CD4-positive, CD25-positive, alpha-beta regulatory T cell (primary cell): ENCODE measurements at regions not wholly inside any gene's neighbourhood (a gene's known extent, or its start where the extent isn't known, plus 50 kb on each side); places are given as distances from the start of the nearest gene placed in this dataset.

Source experiments
- ATAC-seq, 2 donors: fragments of 150-1000 bp; cut with Tn5 transposase; one replicate each; pipeline ENCODE4 v1.10.0; 2021; ENCODE audit warnings: low read depth in 2 of 2, moderate number of reproducible peaks in 2 of 2, moderate library complexity in 1 of 2
- DNase-seq, 3 donors: peaks; one replicate each; pipeline versions ENCODE4 v3.0.0 to v3.0.0-alpha.2; 2012 to 2022; ENCODE audit warnings: mixed read lengths in 1 of 3
- H3K27ac ChIP-seq: one replicate; pipeline ENCODE4 v1.7.0; 2013; ENCODE audit warnings: mild to moderate bottlenecking, low read length; ENCODE audit not compliant: insufficient read depth, poor library complexity, severe bottlenecking
- H3K27me3 ChIP-seq: one replicate; pipeline ENCODE4 v1.7.0; 2013; ENCODE audit warnings: low read length; ENCODE audit not compliant: control insufficient read depth, insufficient read depth
- H3K36me3 ChIP-seq: one replicate; pipeline ENCODE4 v1.7.0; 2013; ENCODE audit warnings: mild to moderate bottlenecking, low read length, moderate library complexity; ENCODE audit not compliant: control insufficient read depth, insufficient read depth
- H3K4me1 ChIP-seq: 2 replicates; pipeline ENCODE4 v1.7.0; 2013; ENCODE audit warnings: mild to moderate bottlenecking, low read length; ENCODE audit not compliant: insufficient read depth, control insufficient read depth, poor library complexity, severe bottlenecking
- H3K4me3 ChIP-seq: one replicate; pipeline ENCODE4 v1.7.0; 2013; ENCODE audit warnings: low read depth, mild to moderate bottlenecking, low read length, moderate library complexity
- H3K9me3 ChIP-seq, 2 experiments: 1 replicate in 1 of 2; 2 replicates in 1 of 2; pipeline ENCODE4 v1.7.0; 2013; ENCODE audit warnings: low read length in 2 of 2, mild to moderate bottlenecking in 1 of 2, moderate library complexity in 1 of 2; ENCODE audit not compliant: control insufficient read depth in 2 of 2
- H3K27ac Mint-ChIP-seq, 3 donors: one replicate each; pipeline ENCODE4 v1.8.0; 2020 to 2022; ENCODE audit warnings: mild to moderate bottlenecking in 3 of 3, mixed read lengths in 3 of 3, moderate library complexity in 2 of 3
- H3K27me3 Mint-ChIP-seq: one replicate; pipeline ENCODE4 v1.8.0; 2022; ENCODE audit warnings: mild to moderate bottlenecking, mixed read lengths
- H3K36me3 Mint-ChIP-seq: one replicate; pipeline ENCODE4 v1.8.0; 2020; ENCODE audit warnings: mixed read lengths
- H3K4me1 Mint-ChIP-seq, 4 donors: one replicate each; pipeline ENCODE4 v1.8.0; 2020 to 2022; ENCODE audit warnings: mixed read lengths in 4 of 4, mild to moderate bottlenecking in 1 of 4
- H3K4me3 Mint-ChIP-seq, 4 donors: one replicate each; pipeline ENCODE4 v1.8.0; 2020 to 2022; ENCODE audit warnings: mild to moderate bottlenecking in 4 of 4, mixed read lengths in 4 of 4, moderate library complexity in 3 of 4
- H3K9me3 Mint-ChIP-seq, 7 donors: one replicate each; pipeline ENCODE4 v1.8.0; 2020 to 2022; ENCODE audit warnings: mixed read lengths in 7 of 7, mild to moderate bottlenecking in 3 of 7, moderate library complexity in 2 of 7

GRCh38 chr6:40049128-40049527 lies 114.9 kb upstream of the MOCS1 start:
- no peaks in the 10 kb centered on the region for H3K9me3 ChIP-seq
- ATAC-seq (no peak), DNase-seq (no peak)
- Mint-ChIP-seq H3K27ac (no peak overlapping the region), H3K4me1 (no peaks in the 10 kb centered on the region), H3K4me3 (no peak overlapping the region), H3K36me3 (no peaks in the 10 kb centered on the region), H3K27me3 (no peaks in the 10 kb centered on the region), H3K9me3 (peaks cover 0 to 10% (median 4%) of the 10 kb centered on the region in 7 donors)
- no peak overlapping the region for H3K27ac ChIP-seq
- H3K4me1 ChIP-seq: no peaks in the 10 kb centered on the region
- H3K36me3 ChIP-seq: no peaks in the 10 kb centered on the region
- H3K27me3 ChIP-seq: no peaks in the 10 kb centered on the region
- H3K4me3 ChIP-seq: no peak overlapping the region

- Mint-ChIP-seq H3K9me3 (peaks cover 0 to 12% (median 2%) of the 10 kb centered on the region in 7 donors), H3K36me3 (no peaks in the 10 kb centered on the region), H3K4me3 (no peak overlapping the region), H3K4me1 (no peaks in the 10 kb centered on the region), H3K27me3 (no peaks in the 10 kb centered on the region), H3K27ac (no peak overlapping the region)
- Histone ChIP-seq H3K36me3 (no peaks in the 10 kb centered on the region), H3K27me3 (no peaks in the 10 kb centered on the region), H3K9me3 (no peaks in the 10 kb centered on the region), H3K27ac (no peak overlapping the region), H3K4me1 (no peaks in the 10 kb centered on the region), H3K4me3 (no peak overlapping the region)
- ATAC-seq (no peak), DNase-seq (no peak)
These were observed 109.9 kb upstream of the MOCS1 start for GRCh38 chr6:40044196-40044595.

GRCh38 chr6:40042232-40042631 lies 108.0 kb upstream of the MOCS1 start:
- ATAC-seq: no peak
- Mint-ChIP-seq H3K27ac (no peak overlapping the region), H3K9me3 (peaks cover 0 to 14% (median 3%) of the 10 kb centered on the region in 7 donors), H3K27me3 (no peaks in the 10 kb centered on the region), H3K36me3 (no peaks in the 10 kb centered on the region), H3K4me3 (no peak overlapping the region), H3K4me1 (no peaks in the 10 kb centered on the region)
- Histone ChIP-seq H3K4me1 (no peaks in the 10 kb centered on the region), H3K27ac (no peak overlapping the region), H3K36me3 (no peaks in the 10 kb centered on the region), H3K9me3 (no peaks in the 10 kb centered on the region), H3K4me3 (no peak overlapping the region), H3K27me3 (no peaks in the 10 kb centered on the region)
- DNase-seq: no peak

- Mint-ChIP-seq H3K4me3 (no peak overlapping the region), H3K27me3 (no peaks in the 10 kb centered on the region), H3K9me3 (peaks cover 0 to 9% (median 4%) of the 10 kb centered on the region in 7 donors), H3K36me3 (no peaks in the 10 kb centered on the region), H3K4me1 (no peaks in the 10 kb centered on the region), H3K27ac (no peak overlapping the region)
- Histone ChIP-seq H3K27ac (no peak overlapping the region), H3K27me3 (no peaks in the 10 kb centered on the region), H3K4me1 (no peaks in the 10 kb centered on the region), H3K9me3 (no peaks in the 10 kb centered on the region), H3K4me3 (no peak overlapping the region), H3K36me3 (no peaks in the 10 kb centered on the region)
- DNase-seq (no peak), ATAC-seq (no peak)
These were observed 104.8 kb upstream of the MOCS1 start for GRCh38 chr6:40039042-40039441.

- Histone ChIP-seq H3K4me1 (no peaks in the 10 kb centered on the region), H3K4me3 (no peak overlapping the region), H3K27ac (no peak overlapping the region), H3K27me3 (no peaks in the 10 kb centered on the region), H3K36me3 (no peaks in the 10 kb centered on the region), H3K9me3 (no peaks in the 10 kb centered on the region)
- Mint-ChIP-seq H3K9me3 (peaks cover 0 to 9% (median 4%) of the 10 kb centered on the region in 7 donors), H3K4me3 (no peak overlapping the region), H3K27me3 (no peaks in the 10 kb centered on the region), H3K36me3 (no peaks in the 10 kb centered on the region), H3K4me1 (no peaks in the 10 kb centered on the region), H3K27ac (no peak overlapping the region)
- ATAC-seq (no peak), DNase-seq (no peak)
These were observed 104.4 kb upstream of the MOCS1 start for GRCh38 chr6:40038626-40039025.

GRCh38 chr6:40037271-40037670 lies 103.0 kb upstream of the MOCS1 start:
- H3K27me3 ChIP-seq: no peaks in the 10 kb centered on the region
- Mint-ChIP-seq H3K36me3 (no peaks in the 10 kb centered on the region), H3K4me3 (no peak overlapping the region), H3K27me3 (no peaks in the 10 kb centered on the region), H3K27ac (no peak overlapping the region), H3K4me1 (no peaks in the 10 kb centered on the region), H3K9me3 (peaks cover 0 to 6% (median 4%) of the 10 kb centered on the region in 7 donors)
- H3K4me3 ChIP-seq: no peak overlapping the region
- H3K4me1 ChIP-seq: no peaks in the 10 kb centered on the region
- H3K9me3 ChIP-seq: no peaks in the 10 kb centered on the region
- H3K36me3 ChIP-seq: no peaks in the 10 kb centered on the region
- ATAC-seq (no peak), DNase-seq (no peak)
- no peak overlapping the region for H3K27ac ChIP-seq

- H3K27ac ChIP-seq: no peak overlapping the region
- H3K9me3 ChIP-seq: no peaks in the 10 kb centered on the region
- H3K4me3 Mint-ChIP-seq: no peak overlapping the region
- H3K4me1 ChIP-seq: no peaks in the 10 kb centered on the region
- no peaks in the 10 kb centered on the region for H3K36me3 Mint-ChIP-seq
- H3K27ac Mint-ChIP-seq: no peak overlapping the region
- H3K36me3 ChIP-seq: no peaks in the 10 kb centered on the region
- H3K9me3 Mint-ChIP-seq: peaks cover 0 to 6% (median 2%) of the 10 kb centered on the region in 7 donors
- no peak overlapping the region for H3K4me3 ChIP-seq
- ATAC-seq: no peak
- H3K27me3 Mint-ChIP-seq: no peaks in the 10 kb centered on the region
- no peaks in the 10 kb centered on the region for H3K4me1 Mint-ChIP-seq
- no peaks in the 10 kb centered on the region for H3K27me3 ChIP-seq
- DNase-seq: no peak
These were observed 101.9 kb upstream of the MOCS1 start for GRCh38 chr6:40036186-40036585.

GRCh38 chr6:40028449-40028848 lies 94.2 kb upstream of the MOCS1 start:
- Mint-ChIP-seq H3K4me3 (no peak overlapping the region), H3K27ac (no peak overlapping the region), H3K36me3 (no peaks in the 10 kb centered on the region), H3K9me3 (peaks cover 0 to 5% (median 0%) of the 10 kb centered on the region in 7 donors), H3K27me3 (no peaks in the 10 kb centered on the region), H3K4me1 (no peaks in the 10 kb centered on the region)
- no peaks in the 10 kb centered on the region for H3K36me3 ChIP-seq
- no peaks in the 10 kb centered on the region for H3K4me1 ChIP-seq
- no peak overlapping the region for H3K4me3 ChIP-seq
- no peaks in the 10 kb centered on the region for H3K27me3 ChIP-seq
- no peaks in the 10 kb centered on the region for H3K9me3 ChIP-seq
- ATAC-seq (no peak), DNase-seq (no peak)
- no peak overlapping the region for H3K27ac ChIP-seq
